HG03521 (cell line): ENCODE measurements at regions not wholly inside any gene's neighbourhood (a gene's known extent, or its start where the extent isn't known, plus 50 kb on each side); places are given as distances from the start of the nearest gene placed in this dataset.
A peak's percentile ranks its signal among the peaks of the same experiment; 100 is the strongest.

Experiments
- ATAC-seq: cut with Tn5 transposase; IDR thresholded peaks from one replicate; pipeline ENCODE4 v1.9.1; 2021; ENCODE audit warnings: mild to moderate bottlenecking, moderate library complexity; ENCODE audit not compliant: unreplicated experiment

DNA sequence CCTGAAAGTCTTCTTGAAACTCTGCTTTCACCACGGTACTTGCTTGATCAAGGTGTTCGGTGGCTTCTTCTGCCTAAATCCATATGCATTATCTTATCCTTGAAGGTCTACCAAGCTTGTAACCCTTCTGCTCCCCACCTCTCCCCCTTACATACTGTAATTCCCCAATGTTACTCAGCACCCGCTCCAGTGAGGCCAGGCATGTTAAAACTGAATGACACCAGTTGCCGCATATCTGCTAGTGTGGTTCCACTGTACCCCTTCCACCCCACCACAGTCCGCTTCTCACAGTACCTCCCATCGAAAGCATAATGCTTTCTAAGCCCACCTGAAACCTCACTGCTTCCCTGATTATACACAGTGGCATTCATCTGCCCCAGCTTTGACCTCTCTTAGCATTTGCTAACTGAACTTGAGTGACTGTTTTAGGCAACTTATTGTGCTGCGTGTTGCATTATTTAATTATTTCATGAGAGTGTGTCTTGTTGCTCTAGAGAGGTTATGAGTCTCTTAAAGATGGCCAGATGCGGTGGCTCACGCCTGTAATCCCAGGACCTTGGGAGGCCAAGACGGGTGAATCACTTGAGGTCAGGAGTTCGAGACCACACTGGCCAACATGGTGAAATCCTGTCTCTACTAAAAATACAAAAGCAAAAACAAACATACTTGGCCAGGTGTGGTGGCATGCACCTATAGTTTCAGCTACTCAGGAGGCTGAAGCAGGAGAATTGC is 87.6 kb upstream of the MBNL2 start:
- ATAC-seq: no peak

GRCh38 chr13:97135883-97136282 is 86.2 kb upstream of the MBNL2 start:
- ATAC-seq: no peak

- no peak for ATAC-seq
Measured at GRCh38 chr13:97136418-97136817, 85.7 kb upstream of the MBNL2 start.

DNA sequence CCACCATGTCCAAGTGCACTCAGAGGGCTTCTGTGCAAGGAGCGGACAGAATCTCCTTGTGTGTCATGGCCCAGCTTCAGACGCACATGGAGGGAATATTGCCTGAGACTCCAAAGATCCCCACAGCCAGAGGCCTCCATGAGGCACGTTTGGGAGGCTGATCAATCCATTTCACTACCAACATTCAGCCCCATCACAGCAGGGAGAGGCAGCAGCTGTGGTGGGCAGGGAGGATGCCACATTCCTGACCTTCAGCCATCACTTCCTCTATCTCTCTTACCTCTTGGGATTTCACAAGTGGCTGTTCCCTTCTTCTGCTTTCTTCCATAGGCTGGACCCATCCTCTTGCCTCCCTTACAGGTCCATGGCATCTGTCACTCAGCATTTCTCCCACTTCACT is 82.4 kb upstream of the MBNL2 start:
- no peak for ATAC-seq

DNA sequence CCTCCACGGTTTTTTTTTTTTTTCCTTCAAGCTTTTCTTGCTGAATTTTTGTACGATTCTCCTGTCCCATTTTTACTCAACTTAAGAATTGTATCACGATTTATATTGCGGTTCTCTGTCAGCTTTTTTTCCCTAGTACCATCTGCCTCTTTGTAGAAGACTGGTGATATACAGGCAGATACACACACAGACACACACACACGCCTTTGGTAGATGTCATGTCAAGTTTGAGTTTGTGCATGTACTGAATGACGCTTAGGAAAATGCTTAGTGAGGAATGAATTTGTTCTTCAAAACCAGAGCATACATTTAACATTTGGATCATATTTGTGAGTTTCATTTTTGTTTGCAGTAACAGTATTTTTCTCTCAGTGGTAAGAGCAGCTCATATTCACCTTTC is 82.0 kb upstream of the MBNL2 start:
- no peak for ATAC-seq

GRCh38 chr13:97140611-97141010 is 81.5 kb upstream of the MBNL2 start:
- no peak for ATAC-seq

- ATAC-seq: no peak
Measured at GRCh38 chr13:97141097-97141496, 81.0 kb upstream of the MBNL2 start.

DNA sequence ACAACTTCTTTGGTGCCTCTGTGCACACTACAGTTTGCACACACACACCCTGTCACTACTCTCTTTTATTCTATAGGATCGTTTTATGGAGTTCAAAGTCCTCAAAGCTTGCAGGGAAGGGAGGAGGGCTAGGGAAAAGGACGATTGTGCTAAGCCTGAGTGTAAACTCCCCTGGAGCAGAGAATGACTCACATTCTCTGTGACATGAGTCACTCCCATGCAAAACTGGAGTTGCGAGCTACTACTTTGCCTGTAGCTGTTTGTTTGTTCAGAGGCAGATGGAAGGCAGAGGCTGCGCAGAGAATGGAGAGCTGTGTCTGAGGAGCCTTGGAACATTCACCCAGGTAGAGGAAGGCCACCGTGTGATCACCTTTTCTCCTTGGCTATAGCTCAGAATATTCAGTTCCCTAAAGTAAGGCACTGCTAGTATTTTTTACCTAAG is 80.5 kb upstream of the MBNL2 start:
- ATAC-seq: peak; percentile 66

- no peak for ATAC-seq
Measured at GRCh38 chr13:97142452-97142851, 79.7 kb upstream of the MBNL2 start.

- no peak for ATAC-seq
Measured at GRCh38 chr13:97145057-97145456, 77.1 kb upstream of the MBNL2 start.

- no peak for ATAC-seq
Measured at GRCh38 chr13:97148894-97149293, 73.2 kb upstream of the MBNL2 start.

DNA sequence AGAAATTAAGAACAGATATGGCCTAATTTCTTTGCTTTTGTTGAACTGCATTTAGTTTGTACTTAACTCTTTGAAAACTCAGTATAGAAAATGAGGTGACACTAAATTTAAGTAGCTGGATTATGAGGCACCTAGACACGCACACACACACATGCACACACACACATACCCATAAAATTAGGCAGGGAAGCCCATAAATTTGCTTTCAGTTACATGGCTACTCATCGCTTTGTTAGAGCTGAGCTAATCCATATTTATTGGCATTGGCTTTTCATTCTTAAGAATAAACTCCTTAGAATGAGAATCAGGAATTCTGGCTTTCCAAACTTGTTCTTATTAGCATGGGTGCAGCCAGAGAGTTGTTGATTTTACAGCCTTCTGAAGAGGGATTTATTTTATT is 61.7 kb upstream of the MBNL2 start:
- no peak for ATAC-seq

- no peak for ATAC-seq
Measured at GRCh38 chr13:97161582-97162231, 60.4 kb upstream of the MBNL2 start.

- ATAC-seq: no peak
Measured at GRCh38 chr13:97165502-97166425, 56.4 kb upstream of the MBNL2 start.

- ATAC-seq: no peak
Measured at GRCh38 chr13:97171136-97171535, 51.0 kb upstream of the MBNL2 start.
